Astrocyte (in vitro differentiated cells and primary cell): ENCODE measurements at regions not wholly inside any gene's neighbourhood (a gene's known extent, or its start where the extent isn't known, plus 50 kb on each side); places are given as distances from the start of the nearest gene placed in this dataset.

ENCODE experiments used
- DNase-seq: peaks from one replicate; pipeline ENCODE4 v3.0.0-alpha.2; 2010; ENCODE audit warnings: low read depth
- FAIRE-seq: peaks from 2 replicates; lab custom pipeline; 2011; peaks lifted over from hg19 to GRCh38; lab: Jason Lieb, UNC
- H2AFZ ChIP-seq: 2 replicates; pipeline ENCODE4 v1.6.0; 2012; ENCODE audit warnings: low read depth, low read length, inconsistent platforms
- H3K27ac ChIP-seq: 2 replicates; pipeline ENCODE4 v1.5.1; 2011; ENCODE audit warnings: low read depth, low read length, inconsistent platforms
- H3K27me3 ChIP-seq: 2 replicates; pipeline ENCODE4 v1.6.0; 2011; ENCODE audit warnings: low read length, inconsistent platforms; ENCODE audit not compliant: insufficient read depth
- H3K36me3 ChIP-seq: 2 replicates; pipeline ENCODE4 v1.5.1; 2011; ENCODE audit warnings: low read length, inconsistent platforms; ENCODE audit not compliant: insufficient read depth
- H3K4me1 ChIP-seq: 2 replicates; pipeline ENCODE4 v1.5.1; 2011; ENCODE audit warnings: low read length, inconsistent platforms; ENCODE audit not compliant: insufficient read depth
- H3K4me2 ChIP-seq: 2 replicates; pipeline ENCODE4 v1.6.0; 2012; ENCODE audit warnings: low read length, inconsistent platforms
- H3K4me3 ChIP-seq: 2 replicates; pipeline ENCODE4 v1.5.1; 2011; ENCODE audit warnings: low read depth, mild to moderate bottlenecking, low read length, inconsistent platforms; ENCODE audit not compliant: insufficient read depth
- H3K79me2 ChIP-seq: 2 replicates; pipeline ENCODE4 v1.6.0; 2012; ENCODE audit warnings: mild to moderate bottlenecking, low read length, inconsistent platforms; ENCODE audit not compliant: insufficient read depth
- H3K9ac ChIP-seq: 2 replicates; pipeline ENCODE4 v1.6.0; 2012; ENCODE audit warnings: mild to moderate bottlenecking, low read length, inconsistent platforms
- H3K9me3 ChIP-seq: 2 replicates; pipeline ENCODE4 v1.5.1; 2012; ENCODE audit warnings: low read depth, mild to moderate bottlenecking, low read length, inconsistent platforms; ENCODE audit not compliant: insufficient read depth
- H4K20me1 ChIP-seq: 2 replicates; pipeline ENCODE4 v1.6.0; 2012; ENCODE audit warnings: low read length, inconsistent platforms; ENCODE audit not compliant: insufficient read depth
- H3K27ac Mint-ChIP-seq: one replicate; pipeline ENCODE4 v1.8.0; 2021; ENCODE audit warnings: mild to moderate bottlenecking, mixed read lengths; ENCODE audit not compliant: unreplicated experiment
- H3K27me3 Mint-ChIP-seq: one replicate; pipeline ENCODE4 v1.8.0; 2021; ENCODE audit warnings: low read depth, mixed read lengths; ENCODE audit not compliant: unreplicated experiment
- H3K36me3 Mint-ChIP-seq: one replicate; pipeline ENCODE4 v1.8.0; 2021; ENCODE audit warnings: low read depth, mixed read lengths; ENCODE audit not compliant: unreplicated experiment
- H3K4me1 Mint-ChIP-seq: one replicate; pipeline ENCODE4 v1.8.0; 2021; ENCODE audit warnings: low read depth, mixed read lengths; ENCODE audit not compliant: unreplicated experiment
- H3K4me3 Mint-ChIP-seq: one replicate; pipeline ENCODE4 v1.8.0; 2021; ENCODE audit warnings: mild to moderate bottlenecking, moderate library complexity, mixed read lengths; ENCODE audit not compliant: unreplicated experiment
- H3K9me3 Mint-ChIP-seq: one replicate; pipeline ENCODE4 v1.8.0; 2021; ENCODE audit warnings: mild to moderate bottlenecking, mixed read lengths; ENCODE audit not compliant: unreplicated experiment
- EZH2 ChIP-seq: IDR thresholded peaks from 2 replicates; pipeline ENCODE4 v1.6.1; 2012; ENCODE audit warnings: mild to moderate bottlenecking, low read length, inconsistent platforms; ENCODE audit not compliant: insufficient read depth
- TF ChIP-seq, protein P1 (sequence below): IDR thresholded peaks from 2 replicates; pipeline ENCODE4 v1.5.1; 2011; ENCODE audit warnings: low read depth, mild to moderate bottlenecking, inconsistent platforms, low read length, moderate library complexity; ENCODE audit not compliant: insufficient read depth

- Mint-ChIP-seq H3K36me3 (peaks cover 3% of the 10 kb centered on the region), H3K4me1 (peaks cover 21% of the 10 kb centered on the region)
Measured at GRCh38 chr9:94176608-94177007, 82.5 kb upstream of the ZNF169 start.

DNA sequence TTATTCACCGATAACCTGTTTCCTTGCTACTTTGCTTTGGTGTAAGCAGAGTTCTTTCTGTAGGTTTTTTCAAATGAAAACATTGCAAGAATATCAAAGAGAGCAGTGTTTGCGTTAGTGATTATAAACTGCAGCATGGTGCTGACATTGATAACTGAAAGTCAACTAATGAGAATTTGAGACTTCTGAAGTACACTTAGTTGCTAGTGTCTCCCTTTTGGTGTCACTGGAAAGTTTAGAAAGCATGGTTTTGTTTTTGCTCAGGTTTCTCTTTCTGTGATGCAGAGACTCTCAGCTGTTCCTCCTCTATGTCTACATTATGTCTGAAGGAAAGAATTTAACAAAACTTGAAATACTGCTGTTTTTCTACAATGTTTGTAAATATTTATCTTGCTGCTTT is 80.2 kb upstream of the ZNF169 start:
- H3K27me3 ChIP-seq: no peaks in the 10 kb centered on the region
- H3K9me3 ChIP-seq: no peaks in the 10 kb centered on the region

More at GRCh38 chr9:94176608-94177007, 82.5 kb upstream of the ZNF169 start:
- Histone ChIP-seq H3K27ac (no peak overlapping the region), H3K27me3 (no peaks in the 10 kb centered on the region), H3K4me2 (no peak overlapping the region), H3K36me3 (peaks cover 26% of the 10 kb centered on the region), H3K9ac (no peak overlapping the region), H3K4me1 (peaks cover 21% of the 10 kb centered on the region), H4K20me1 (peaks cover 96% of the 10 kb centered on the region), H2AFZ (no peak overlapping the region), H3K4me3 (no peak overlapping the region), H3K9me3 (no peaks in the 10 kb centered on the region), H3K79me2 (peaks cover 97% of the 10 kb centered on the region)
- Mint-ChIP-seq H3K27ac (no peak overlapping the region), H3K27me3 (no peaks in the 10 kb centered on the region), H3K9me3 (no peaks in the 10 kb centered on the region), H3K4me3 (no peak overlapping the region)
- no peak for TF ChIP-seq EZH2
- TF ChIP-seq, protein P1, sequence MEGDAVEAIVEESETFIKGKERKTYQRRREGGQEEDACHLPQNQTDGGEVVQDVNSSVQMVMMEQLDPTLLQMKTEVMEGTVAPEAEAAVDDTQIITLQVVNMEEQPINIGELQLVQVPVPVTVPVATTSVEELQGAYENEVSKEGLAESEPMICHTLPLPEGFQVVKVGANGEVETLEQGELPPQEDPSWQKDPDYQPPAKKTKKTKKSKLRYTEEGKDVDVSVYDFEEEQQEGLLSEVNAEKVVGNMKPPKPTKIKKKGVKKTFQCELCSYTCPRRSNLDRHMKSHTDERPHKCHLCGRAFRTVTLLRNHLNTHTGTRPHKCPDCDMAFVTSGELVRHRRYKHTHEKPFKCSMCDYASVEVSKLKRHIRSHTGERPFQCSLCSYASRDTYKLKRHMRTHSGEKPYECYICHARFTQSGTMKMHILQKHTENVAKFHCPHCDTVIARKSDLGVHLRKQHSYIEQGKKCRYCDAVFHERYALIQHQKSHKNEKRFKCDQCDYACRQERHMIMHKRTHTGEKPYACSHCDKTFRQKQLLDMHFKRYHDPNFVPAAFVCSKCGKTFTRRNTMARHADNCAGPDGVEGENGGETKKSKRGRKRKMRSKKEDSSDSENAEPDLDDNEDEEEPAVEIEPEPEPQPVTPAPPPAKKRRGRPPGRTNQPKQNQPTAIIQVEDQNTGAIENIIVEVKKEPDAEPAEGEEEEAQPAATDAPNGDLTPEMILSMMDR: no peak
- DNase-seq (no peak), FAIRE-seq (no peak)

More for the DNA sequence above, 80.2 kb upstream of the ZNF169 start:
- Mint-ChIP-seq H3K4me3 (no peak overlapping the region), H3K4me1 (peaks cover 18% of the 10 kb centered on the region), H3K36me3 (peaks cover 10% of the 10 kb centered on the region), H3K27ac (no peak overlapping the region), H3K27me3 (no peaks in the 10 kb centered on the region), H3K9me3 (no peaks in the 10 kb centered on the region)
- no peak overlapping the region for H3K4me2 ChIP-seq
- H3K9ac ChIP-seq: no peak overlapping the region
- H3K36me3 ChIP-seq: peaks cover 20% of the 10 kb centered on the region
- no peak overlapping the region for H3K4me3 ChIP-seq
- no peak overlapping the region for H3K27ac ChIP-seq
- DNase-seq (no peak), FAIRE-seq (no peak)
- H3K79me2 ChIP-seq: peaks cover 81% of the 10 kb centered on the region
- H2AFZ ChIP-seq: no peak overlapping the region
- TF ChIP-seq, protein P1: no peak
- TF ChIP-seq EZH2: no peak
- H4K20me1 ChIP-seq: peaks cover 92% of the 10 kb centered on the region
- H3K4me1 ChIP-seq: peaks cover 17% of the 10 kb centered on the region
